Nephron (organoid): ENCODE measurements at regions not wholly inside any gene's neighbourhood (a gene's known extent, or its start where the extent isn't known, plus 50 kb on each side); places are given as distances from the start of the nearest gene placed in this dataset.

Experiments
- H3K27ac Mint-ChIP-seq, 3 experiments: 2 replicates each; pipeline ENCODE4 v1.8.0; 2020; ENCODE audit warnings: mixed read lengths in 3 of 3, mild to moderate bottlenecking in 2 of 3, moderate library complexity in 1 of 3
- H3K27me3 Mint-ChIP-seq: 2 replicates; pipeline ENCODE4 v1.8.0; 2021; ENCODE audit warnings: low read depth, mild to moderate bottlenecking, moderate library complexity, mixed read lengths
- H3K36me3 Mint-ChIP-seq: 2 replicates; pipeline ENCODE4 v1.8.0; 2020; ENCODE audit warnings: low read depth, mixed read lengths
- H3K4me1 Mint-ChIP-seq: 2 replicates; pipeline ENCODE4 v1.8.0; 2020; ENCODE audit warnings: mixed read lengths
- H3K4me3 Mint-ChIP-seq, 3 experiments: 2 replicates each; pipeline ENCODE4 v1.8.0; 2020; ENCODE audit warnings: mild to moderate bottlenecking in 3 of 3, mixed read lengths in 3 of 3, moderate library complexity in 2 of 3
- H3K9me3 Mint-ChIP-seq: 2 replicates; pipeline ENCODE4 v1.8.0; 2020; ENCODE audit warnings: mixed read lengths
- CTCF ChIP-seq, 3 experiments: fragments of 200-600 bp; sonication (generic); IDR thresholded peaks; one replicate each; pipeline ENCODE4 v1.5.0; 2021; ENCODE audit warnings: antibody characterized with exemption in 3 of 3; ENCODE audit not compliant: unreplicated experiment in 3 of 3

GRCh38 chr15:77733579-77734300 lies 101.0 kb upstream of the LINGO1 start:
- Mint-ChIP-seq H3K4me3 (no peak overlapping the region), H3K36me3 (no peaks in the 10 kb centered on the region), H3K27ac (no peak overlapping the region), H3K4me1 (peaks cover 11% of the 10 kb centered on the region), H3K27me3 (peaks cover 40% of the 10 kb centered on the region), H3K9me3 (no peaks in the 10 kb centered on the region)
- TF ChIP-seq CTCF (IDR thresholded peaks at IDR 0.05; ENCODE audit: unreplicated experiment in 3 of 3): no peak

GRCh38 chr15:77732514-77733335 lies 100.0 kb upstream of the LINGO1 start:
- no peaks in the 10 kb centered on the region for H3K36me3 Mint-ChIP-seq
- H3K27me3 Mint-ChIP-seq: peaks cover 32% of the 10 kb centered on the region
- peaks cover 1% of the 10 kb centered on the region for H3K4me1 Mint-ChIP-seq
- no peak overlapping the region for H3K4me3 Mint-ChIP-seq
- no peak for TF ChIP-seq CTCF (IDR thresholded peaks at IDR 0.05; ENCODE audit: unreplicated experiment in 3 of 3)
- no peaks in the 10 kb centered on the region for H3K9me3 Mint-ChIP-seq
- H3K27ac Mint-ChIP-seq: no peak overlapping the region

- no peaks in the 10 kb centered on the region for H3K36me3 Mint-ChIP-seq
- H3K27me3 Mint-ChIP-seq: peaks cover 24% of the 10 kb centered on the region
- H3K9me3 Mint-ChIP-seq: no peaks in the 10 kb centered on the region
- no peaks in the 10 kb centered on the region for H3K4me1 Mint-ChIP-seq
- H3K27ac Mint-ChIP-seq: no peak overlapping the region
- no peak for TF ChIP-seq CTCF (IDR thresholded peaks at IDR 0.05; ENCODE audit: unreplicated experiment in 3 of 3)
- H3K4me3 Mint-ChIP-seq: no peak overlapping the region
Measured at GRCh38 chr15:77731945-77732344, 99.2 kb upstream of the LINGO1 start.

- H3K4me1 Mint-ChIP-seq: no peaks in the 10 kb centered on the region
- no peaks in the 10 kb centered on the region for H3K36me3 Mint-ChIP-seq
- H3K27ac Mint-ChIP-seq: no peak overlapping the region
- TF ChIP-seq CTCF (IDR thresholded peaks at IDR 0.05; ENCODE audit: unreplicated experiment in 3 of 3): no peak
- H3K4me3 Mint-ChIP-seq: no peak overlapping the region
- H3K9me3 Mint-ChIP-seq: no peaks in the 10 kb centered on the region
- peaks cover 15% of the 10 kb centered on the region for H3K27me3 Mint-ChIP-seq
Measured at GRCh38 chr15:77731067-77731466, 98.4 kb upstream of the LINGO1 start.

GRCh38 chr15:77727635-77728304 lies 95.1 kb upstream of the LINGO1 start:
- Mint-ChIP-seq H3K36me3 (no peaks in the 10 kb centered on the region), H3K27me3 (peaks cover 7% of the 10 kb centered on the region), H3K27ac (no peak overlapping the region), H3K4me3 (no peak overlapping the region), H3K4me1 (no peaks in the 10 kb centered on the region), H3K9me3 (no peaks in the 10 kb centered on the region)
- TF ChIP-seq CTCF (IDR thresholded peaks at IDR 0.05; ENCODE audit: unreplicated experiment in 3 of 3): no peak
